ENCODE measurements at regions not wholly inside any gene's neighbourhood (a gene's known extent, or its start where the extent isn't known, plus 50 kb on each side); places are given as distances from the start of the nearest gene placed in this dataset.
A peak's percentile ranks its signal among the peaks of the same experiment; 100 is the strongest.
"Not testable (repeated sequence)": the region's sequence is repeated elsewhere in the genome, so short reads cannot be mapped to it uniquely, and the experiment has no call there.

GRCh38 chr4:173736840-173737239 lies 206.8 kb upstream of the HAND2 start:
- DNase-seq (ENCODE audit: low read depth, low spot score) = no peak
- TF ChIP-seq CTCF (IDR thresholded peaks at IDR 0.05; ENCODE audit: insufficient read depth, low read length, missing control alignments) = no peak
- CTCF ChIA-PET = no interaction called here
- POLR2A ChIA-PET = no interaction called here
- no peak overlapping the region for H3K4me3 ChIP-seq (ENCODE audit: low read depth, low read length)

DNA sequence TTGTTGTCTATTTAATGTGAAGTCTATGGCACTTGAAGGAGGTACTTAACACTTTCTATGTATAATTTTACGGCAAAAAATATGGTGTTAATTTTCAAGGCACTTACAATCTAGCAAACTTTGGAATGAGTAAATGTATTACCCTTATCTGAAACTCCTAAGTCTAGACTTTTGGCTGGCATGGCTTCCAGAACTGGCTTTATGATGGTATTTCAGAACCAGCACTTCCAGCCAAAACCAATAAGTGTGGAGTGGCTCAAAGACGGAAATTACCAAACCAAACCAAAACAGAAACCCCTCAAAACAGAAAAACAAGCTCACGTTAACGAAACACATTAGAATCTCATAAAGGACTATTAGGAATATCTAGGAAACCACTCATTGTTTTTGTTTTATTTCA lies 205.6 kb upstream of the HAND2 start:
- CTCF ChIA-PET = interaction anchor here (1.7 kb wide), 1 partner anchor 315 kb away, joined by 4 read pairs; no protein-coding TSS in a partner anchor
- no peak for DNase-seq (ENCODE audit: low read depth, low spot score)
- POLR2A ChIA-PET = no interaction called here
- TF ChIP-seq CTCF (IDR thresholded peaks at IDR 0.05; ENCODE audit: insufficient read depth, low read length, missing control alignments) = no peak
- no peak overlapping the region for H3K4me3 ChIP-seq (ENCODE audit: low read depth, low read length)

DNA sequence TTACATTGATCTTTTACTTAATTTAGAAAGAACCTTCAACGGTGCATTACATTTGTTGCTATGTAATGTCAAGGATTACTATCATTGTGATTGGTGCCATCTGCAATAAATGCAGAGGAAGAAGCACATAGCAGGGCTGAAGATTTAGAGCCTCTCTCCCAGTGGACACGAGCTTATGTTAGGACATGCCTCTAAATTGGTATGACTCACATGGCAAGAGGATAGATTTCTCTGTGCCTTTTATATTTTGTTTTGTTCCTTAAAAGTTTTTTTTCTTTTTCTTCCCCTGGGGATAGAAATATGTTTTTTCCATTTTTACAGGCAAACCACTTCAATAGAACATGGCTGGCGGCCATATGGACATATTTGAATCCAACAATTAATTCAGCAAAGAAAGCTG lies 205.0 kb upstream of the HAND2 start:
- H3K4me3 ChIP-seq (ENCODE audit: low read depth, low read length) = no peak overlapping the region
- CTCF ChIA-PET = interaction anchor here (1.7 kb wide), 1 partner anchor 314 kb away, joined by 4 read pairs; no protein-coding TSS in a partner anchor
- TF ChIP-seq CTCF (IDR thresholded peaks at IDR 0.05; ENCODE audit: insufficient read depth, low read length, missing control alignments) = no peak
- DNase-seq (ENCODE audit: low read depth, low spot score) = peak; percentile 2
- POLR2A ChIA-PET = no interaction called here

DNA sequence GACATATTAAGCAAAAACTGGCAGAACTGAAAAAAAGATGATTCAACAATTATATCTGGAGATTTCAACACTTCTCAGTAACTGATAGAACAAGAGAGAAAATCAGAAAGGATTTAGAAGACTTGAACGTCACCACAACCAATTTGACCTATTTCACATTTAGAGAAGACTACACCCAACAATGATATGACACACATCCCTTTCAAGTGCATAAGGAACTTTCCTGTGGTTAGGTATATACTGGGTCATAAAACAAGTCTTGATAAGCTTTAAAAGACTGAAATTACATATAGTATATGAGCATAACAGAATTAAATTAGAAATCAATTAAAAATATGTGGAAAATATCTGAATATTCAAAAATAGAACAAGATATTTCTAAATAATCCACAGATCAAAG lies 201.2 kb upstream of the HAND2 start:
- POLR2A ChIA-PET = no interaction called here
- no peak for DNase-seq (ENCODE audit: low read depth, low spot score)
- H3K4me3 ChIP-seq (ENCODE audit: low read depth, low read length) = no peak overlapping the region
- CTCF ChIA-PET = no interaction called here
- TF ChIP-seq CTCF (IDR thresholded peaks at IDR 0.05; ENCODE audit: insufficient read depth, low read length, missing control alignments) = no peak

DNA sequence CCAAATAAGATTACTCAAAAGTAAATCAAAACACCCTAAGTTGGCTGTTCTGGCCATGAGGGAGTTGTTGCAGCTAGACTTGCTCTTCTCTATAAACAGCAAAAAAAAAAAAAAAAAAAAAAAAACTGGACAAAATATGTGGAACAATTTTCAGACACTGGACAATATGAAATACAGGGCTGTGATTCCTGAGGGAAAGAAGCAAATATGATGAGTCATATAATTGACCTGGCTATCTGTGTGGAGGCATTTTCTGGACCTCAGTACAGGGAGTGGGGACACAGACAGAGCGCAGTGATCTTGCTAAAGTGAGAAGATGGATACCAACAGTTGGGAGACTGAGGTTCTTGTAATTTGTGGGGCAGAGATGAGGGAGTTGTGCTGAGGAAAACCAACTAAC lies 192.0 kb upstream of the HAND2 start:
- DNase-seq (ENCODE audit: low read depth, low spot score) = no peak
- H3K4me3 ChIP-seq (ENCODE audit: low read depth, low read length) = no peak overlapping the region
- POLR2A ChIA-PET = no interaction called here
- no peak for TF ChIP-seq CTCF (IDR thresholded peaks at IDR 0.05; ENCODE audit: insufficient read depth, low read length, missing control alignments)
- CTCF ChIA-PET = no interaction called here

DNA sequence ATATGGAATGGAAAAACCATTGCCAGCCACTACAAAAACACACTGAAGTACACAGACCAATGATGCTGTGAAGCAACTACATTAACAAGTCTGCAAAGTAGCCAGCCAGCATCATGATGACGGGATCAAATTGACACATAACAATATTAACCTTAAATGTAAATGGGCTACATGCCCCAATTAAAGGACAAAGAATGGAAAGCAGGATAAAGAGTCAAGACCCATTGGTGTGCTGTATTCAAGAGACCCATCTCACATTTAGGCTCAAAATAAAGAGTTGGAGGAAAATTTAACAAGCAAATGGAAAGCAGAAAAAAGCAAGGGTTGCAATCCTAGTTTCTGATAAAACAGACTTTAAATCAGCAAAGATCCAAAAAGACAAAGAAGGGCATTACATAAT lies 188.5 kb upstream of the HAND2 start:
- H3K4me3 ChIP-seq (ENCODE audit: low read depth, low read length); POLR2A ChIA-PET; CTCF ChIA-PET; DNase-seq (ENCODE audit: low read depth, low spot score): not testable (repeated sequence)

GRCh38 chr4:173717581-173717980 lies 187.6 kb upstream of the HAND2 start:
- no peak for TF ChIP-seq CTCF (IDR thresholded peaks at IDR 0.05; ENCODE audit: insufficient read depth, low read length, missing control alignments)
- no peak for DNase-seq (ENCODE audit: low read depth, low spot score)
- CTCF ChIA-PET = no interaction called here
- POLR2A ChIA-PET = no interaction called here
- H3K4me3 ChIP-seq (ENCODE audit: low read depth, low read length) = no peak overlapping the region

All from AG04449 (cell line).